HL-60 (cell line): ENCODE measurements at regions not wholly inside any gene's neighbourhood (a gene's known extent, or its start where the extent isn't known, plus 50 kb on each side); places are given as distances from the start of the nearest gene placed in this dataset.

Experiments
- DNase-seq, 2 experiments: peaks; one replicate each; pipeline ENCODE4 v3.0.0-alpha.2; 2010 to 2020; ENCODE audit warnings: low read depth in 1 of 2, low spot score in 1 of 2
- H3K27ac ChIP-seq: fragments of 250-450 bp; sonication (Bioruptor Pico); replicated peaks from 2 replicates; pipeline ENCODE4 v1.5.1; 2020; ENCODE audit warnings: mild to moderate bottlenecking, moderate library complexity
- H3K27me3 ChIP-seq: fragments of 250-450 bp; sonication (Bioruptor Pico); 2 replicates; pipeline ENCODE4 v1.5.1; 2021; ENCODE audit warnings: mild to moderate bottlenecking, moderate library complexity; ENCODE audit not compliant: insufficient read depth, poor library complexity, severe bottlenecking
- H3K4me3 ChIP-seq: replicated peaks from 2 replicates; pipeline ENCODE4 v1.5.1; 2011; ENCODE audit warnings: mild to moderate bottlenecking, control low read depth, low read length; ENCODE audit not compliant: insufficient read depth
- GABPA ChIP-seq: IDR thresholded peaks from 2 replicates; pipeline ENCODE4 v1.6.1; 2012; ENCODE audit warnings: low read depth
- POLR2AphosphoS5 ChIP-seq: IDR thresholded peaks from 2 replicates; pipeline ENCODE4 v1.6.1; 2012; ENCODE audit warnings: low read depth
- SPI1 ChIP-seq: IDR thresholded peaks from 2 replicates; pipeline ENCODE4 v1.6.1; 2012; ENCODE audit warnings: low read depth, mild to moderate bottlenecking, borderline replicate concordance
- TF ChIP-seq, protein P1 (sequence below): IDR thresholded peaks from 2 replicates; pipeline ENCODE4 v1.6.1; 2012; ENCODE audit warnings: low read depth; ENCODE audit not compliant: insufficient replicate concordance
- TF ChIP-seq, protein P2 (sequence below): IDR thresholded peaks from one replicate; pipeline ENCODE4 v1.5.1; 2011; ENCODE audit warnings: low read length, control low read depth, inconsistent platforms; ENCODE audit not compliant: insufficient read depth

DNA sequence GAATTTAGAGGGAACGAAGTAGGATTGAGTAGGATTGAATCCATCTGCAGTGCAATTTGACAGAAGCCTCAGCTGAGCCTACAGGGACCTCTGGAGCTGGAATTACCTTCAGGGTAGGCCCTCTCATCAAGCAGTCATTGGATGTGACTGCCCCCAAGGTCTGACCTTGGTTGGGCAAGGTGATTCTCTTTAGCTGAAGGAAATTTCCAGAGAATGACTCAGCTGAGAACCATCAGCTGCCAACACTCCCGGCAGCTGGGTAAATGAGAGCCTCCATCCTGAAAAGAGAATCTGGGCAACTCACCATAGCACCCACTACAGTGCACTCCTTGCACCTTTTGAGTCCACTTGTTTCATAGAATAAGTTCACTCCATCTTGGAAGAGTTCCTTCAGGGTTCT is 113.5 kb upstream of the MED13 start:
- Histone ChIP-seq H3K4me3 (no peak overlapping the region), H3K27ac (no peak overlapping the region), H3K27me3 (no peaks in the 10 kb centered on the region)
- DNase-seq: no peak
- TF ChIP-seq, protein P1, sequence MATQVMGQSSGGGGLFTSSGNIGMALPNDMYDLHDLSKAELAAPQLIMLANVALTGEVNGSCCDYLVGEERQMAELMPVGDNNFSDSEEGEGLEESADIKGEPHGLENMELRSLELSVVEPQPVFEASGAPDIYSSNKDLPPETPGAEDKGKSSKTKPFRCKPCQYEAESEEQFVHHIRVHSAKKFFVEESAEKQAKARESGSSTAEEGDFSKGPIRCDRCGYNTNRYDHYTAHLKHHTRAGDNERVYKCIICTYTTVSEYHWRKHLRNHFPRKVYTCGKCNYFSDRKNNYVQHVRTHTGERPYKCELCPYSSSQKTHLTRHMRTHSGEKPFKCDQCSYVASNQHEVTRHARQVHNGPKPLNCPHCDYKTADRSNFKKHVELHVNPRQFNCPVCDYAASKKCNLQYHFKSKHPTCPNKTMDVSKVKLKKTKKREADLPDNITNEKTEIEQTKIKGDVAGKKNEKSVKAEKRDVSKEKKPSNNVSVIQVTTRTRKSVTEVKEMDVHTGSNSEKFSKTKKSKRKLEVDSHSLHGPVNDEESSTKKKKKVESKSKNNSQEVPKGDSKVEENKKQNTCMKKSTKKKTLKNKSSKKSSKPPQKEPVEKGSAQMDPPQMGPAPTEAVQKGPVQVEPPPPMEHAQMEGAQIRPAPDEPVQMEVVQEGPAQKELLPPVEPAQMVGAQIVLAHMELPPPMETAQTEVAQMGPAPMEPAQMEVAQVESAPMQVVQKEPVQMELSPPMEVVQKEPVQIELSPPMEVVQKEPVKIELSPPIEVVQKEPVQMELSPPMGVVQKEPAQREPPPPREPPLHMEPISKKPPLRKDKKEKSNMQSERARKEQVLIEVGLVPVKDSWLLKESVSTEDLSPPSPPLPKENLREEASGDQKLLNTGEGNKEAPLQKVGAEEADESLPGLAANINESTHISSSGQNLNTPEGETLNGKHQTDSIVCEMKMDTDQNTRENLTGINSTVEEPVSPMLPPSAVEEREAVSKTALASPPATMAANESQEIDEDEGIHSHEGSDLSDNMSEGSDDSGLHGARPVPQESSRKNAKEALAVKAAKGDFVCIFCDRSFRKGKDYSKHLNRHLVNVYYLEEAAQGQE: no peak
- TF ChIP-seq GABPA: no peak
- no peak for TF ChIP-seq SPI1
- TF ChIP-seq POLR2AphosphoS5: no peak
- TF ChIP-seq, protein P2, sequence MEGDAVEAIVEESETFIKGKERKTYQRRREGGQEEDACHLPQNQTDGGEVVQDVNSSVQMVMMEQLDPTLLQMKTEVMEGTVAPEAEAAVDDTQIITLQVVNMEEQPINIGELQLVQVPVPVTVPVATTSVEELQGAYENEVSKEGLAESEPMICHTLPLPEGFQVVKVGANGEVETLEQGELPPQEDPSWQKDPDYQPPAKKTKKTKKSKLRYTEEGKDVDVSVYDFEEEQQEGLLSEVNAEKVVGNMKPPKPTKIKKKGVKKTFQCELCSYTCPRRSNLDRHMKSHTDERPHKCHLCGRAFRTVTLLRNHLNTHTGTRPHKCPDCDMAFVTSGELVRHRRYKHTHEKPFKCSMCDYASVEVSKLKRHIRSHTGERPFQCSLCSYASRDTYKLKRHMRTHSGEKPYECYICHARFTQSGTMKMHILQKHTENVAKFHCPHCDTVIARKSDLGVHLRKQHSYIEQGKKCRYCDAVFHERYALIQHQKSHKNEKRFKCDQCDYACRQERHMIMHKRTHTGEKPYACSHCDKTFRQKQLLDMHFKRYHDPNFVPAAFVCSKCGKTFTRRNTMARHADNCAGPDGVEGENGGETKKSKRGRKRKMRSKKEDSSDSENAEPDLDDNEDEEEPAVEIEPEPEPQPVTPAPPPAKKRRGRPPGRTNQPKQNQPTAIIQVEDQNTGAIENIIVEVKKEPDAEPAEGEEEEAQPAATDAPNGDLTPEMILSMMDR: no peak

DNA sequence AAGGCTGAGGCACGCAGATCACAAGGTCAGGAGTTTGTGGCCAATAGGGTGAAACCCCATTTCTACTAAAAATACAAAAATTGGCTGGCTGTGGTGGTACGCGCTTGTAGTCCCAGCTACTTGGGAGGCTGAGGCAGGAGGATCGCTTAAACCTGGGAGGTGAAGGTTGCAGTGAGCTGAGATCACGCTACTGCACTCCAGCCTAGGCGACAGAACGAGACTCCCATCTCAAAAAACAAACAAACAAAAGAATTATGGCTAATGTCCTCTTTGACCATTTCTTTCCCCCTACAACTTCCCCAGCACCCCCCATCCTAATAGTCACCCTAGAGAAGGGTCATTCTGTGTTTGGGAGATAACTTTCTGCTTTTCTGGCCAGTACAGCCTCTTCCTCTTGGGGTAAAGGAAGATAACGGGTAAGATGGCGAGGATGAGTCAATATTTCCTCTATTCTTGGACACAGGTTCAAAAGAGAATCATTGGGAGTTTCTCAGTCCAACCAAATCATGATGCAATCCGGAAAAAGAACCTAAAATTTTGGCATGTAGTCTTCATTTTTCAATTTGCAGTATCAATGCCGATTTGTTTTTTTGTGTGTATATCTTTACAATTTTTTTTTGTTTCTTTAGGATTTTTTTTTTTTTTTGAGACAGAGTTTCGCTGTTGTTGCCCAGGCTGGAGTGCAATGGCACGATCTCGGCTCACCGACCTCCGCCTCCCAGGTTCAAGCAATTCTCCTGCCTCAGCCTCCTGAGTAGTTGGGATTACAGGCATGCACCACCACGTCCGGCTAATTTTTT is 107.6 kb upstream of the MED13 start:
- no peak for DNase-seq
- no peak for TF ChIP-seq GABPA
- TF ChIP-seq, protein P1: no peak
- TF ChIP-seq POLR2AphosphoS5: no peak
- TF ChIP-seq SPI1: no peak
- TF ChIP-seq, protein P2: no peak
- no peak overlapping the region for H3K4me3 ChIP-seq
- no peak overlapping the region for H3K27ac ChIP-seq
- no peaks in the 10 kb centered on the region for H3K27me3 ChIP-seq

DNA sequence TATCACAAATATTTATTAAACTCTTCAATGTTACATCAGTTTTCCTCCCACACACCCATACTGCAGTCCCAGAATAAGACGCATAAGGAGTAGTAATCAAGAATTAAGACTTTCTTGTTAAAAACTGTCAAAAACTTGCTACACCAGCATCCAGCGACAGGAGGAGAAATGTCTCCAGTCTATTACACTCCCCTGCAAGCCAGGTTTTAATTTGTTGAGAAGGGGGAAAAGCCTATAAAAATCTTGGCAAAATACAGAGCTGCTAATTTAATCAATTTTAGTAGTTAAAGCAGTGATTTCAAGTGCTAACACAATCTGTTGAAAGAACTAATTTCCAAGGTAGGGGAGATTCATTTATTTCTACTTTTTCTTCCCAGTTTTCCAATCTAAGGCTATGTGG is 102.0 kb upstream of the MED13 start:
- TF ChIP-seq, protein P2: no peak
- TF ChIP-seq SPI1: no peak
- TF ChIP-seq POLR2AphosphoS5: no peak
- TF ChIP-seq, protein P1: no peak
- no peak for TF ChIP-seq GABPA
- Histone ChIP-seq H3K27me3 (peaks cover 2% of the 10 kb centered on the region), H3K27ac (no peak overlapping the region), H3K4me3 (no peak overlapping the region)
- DNase-seq: no peak
